Esophagus squamous epithelium (tissue), 4 donors: ENCODE measurements at regions not wholly inside any gene's neighbourhood (a gene's known extent, or its start where the extent isn't known, plus 50 kb on each side); places are given as distances from the start of the nearest gene placed in this dataset.

Experiments used
- POLR2A ChIP-seq, 4 donors: fragments of 450-650 bp; IDR thresholded peaks; one replicate each; pipeline ENCODE4 v1.6.1; 2017; ENCODE audit warnings: antibody characterized with exemption in 4 of 4, mild to moderate bottlenecking in 4 of 4, moderate library complexity in 3 of 4
- TF ChIP-seq, protein P1 (sequence below), 6 experiments: fragments of 450-650 bp in 4 of 6; fragments of 200-600 bp in 2 of 6; sonication (generic) in 2 of 6; IDR thresholded peaks; one replicate each; pipeline ENCODE4 v1.5.1; 2016 to 2019; ENCODE audit warnings: antibody characterized with exemption in 6 of 6, mild to moderate bottlenecking in 4 of 6, moderate library complexity in 4 of 6

GRCh38 chr18:40250236-40250635 lies 1704.8 kb upstream of the PIK3C3 start:
- TF ChIP-seq, protein P1, sequence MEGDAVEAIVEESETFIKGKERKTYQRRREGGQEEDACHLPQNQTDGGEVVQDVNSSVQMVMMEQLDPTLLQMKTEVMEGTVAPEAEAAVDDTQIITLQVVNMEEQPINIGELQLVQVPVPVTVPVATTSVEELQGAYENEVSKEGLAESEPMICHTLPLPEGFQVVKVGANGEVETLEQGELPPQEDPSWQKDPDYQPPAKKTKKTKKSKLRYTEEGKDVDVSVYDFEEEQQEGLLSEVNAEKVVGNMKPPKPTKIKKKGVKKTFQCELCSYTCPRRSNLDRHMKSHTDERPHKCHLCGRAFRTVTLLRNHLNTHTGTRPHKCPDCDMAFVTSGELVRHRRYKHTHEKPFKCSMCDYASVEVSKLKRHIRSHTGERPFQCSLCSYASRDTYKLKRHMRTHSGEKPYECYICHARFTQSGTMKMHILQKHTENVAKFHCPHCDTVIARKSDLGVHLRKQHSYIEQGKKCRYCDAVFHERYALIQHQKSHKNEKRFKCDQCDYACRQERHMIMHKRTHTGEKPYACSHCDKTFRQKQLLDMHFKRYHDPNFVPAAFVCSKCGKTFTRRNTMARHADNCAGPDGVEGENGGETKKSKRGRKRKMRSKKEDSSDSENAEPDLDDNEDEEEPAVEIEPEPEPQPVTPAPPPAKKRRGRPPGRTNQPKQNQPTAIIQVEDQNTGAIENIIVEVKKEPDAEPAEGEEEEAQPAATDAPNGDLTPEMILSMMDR (IDR thresholded peaks at IDR 0.05) = no peak
- no peak for TF ChIP-seq POLR2A (IDR thresholded peaks at IDR 0.05)
